ENCODE measurements at regions not wholly inside any gene's neighbourhood (a gene's known extent, or its start where the extent isn't known, plus 50 kb on each side); places are given as distances from the start of the nearest gene placed in this dataset.

DNA sequence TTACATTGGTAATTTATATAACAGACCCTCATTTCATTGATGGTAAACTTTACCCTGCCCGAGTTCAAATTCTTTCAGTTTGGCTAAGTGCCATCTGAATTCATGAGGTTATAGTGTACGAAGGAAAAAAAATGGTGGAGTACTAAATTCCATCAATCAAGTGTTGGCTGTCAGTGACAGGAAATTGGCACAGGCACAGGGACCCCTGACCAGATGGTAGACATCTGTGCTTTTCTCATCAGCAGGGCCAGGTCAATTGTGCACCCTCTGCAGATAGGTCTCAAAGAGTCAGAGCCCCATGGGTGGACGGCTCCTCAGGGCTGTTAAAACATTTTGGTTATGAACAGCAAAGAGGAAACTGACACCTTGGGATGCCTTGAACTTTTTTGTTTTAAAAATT, 439.2 kb downstream of the SETBP1 start:
- DNase-seq, result no peak

DNA sequence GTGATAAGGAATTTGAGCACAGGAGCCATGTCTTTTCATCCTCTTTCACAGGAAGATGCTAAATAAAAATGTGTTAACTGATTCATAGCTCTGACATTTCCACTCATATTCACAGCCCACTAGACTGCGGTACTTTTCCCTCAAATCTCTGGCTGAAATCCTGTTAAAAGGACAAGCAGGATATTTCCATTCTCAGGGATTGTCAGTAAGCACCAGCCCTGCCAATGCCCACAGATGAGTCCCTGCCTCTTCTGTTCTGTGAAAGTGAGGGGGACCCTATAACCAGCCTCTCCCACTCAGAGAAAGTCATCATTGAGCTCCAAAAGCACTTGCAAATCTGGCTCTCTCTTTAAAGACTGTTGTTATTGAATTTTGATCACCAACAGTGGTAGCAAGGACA, 440.5 kb downstream of the SETBP1 start:
- DNase-seq, result no peak

DNA sequence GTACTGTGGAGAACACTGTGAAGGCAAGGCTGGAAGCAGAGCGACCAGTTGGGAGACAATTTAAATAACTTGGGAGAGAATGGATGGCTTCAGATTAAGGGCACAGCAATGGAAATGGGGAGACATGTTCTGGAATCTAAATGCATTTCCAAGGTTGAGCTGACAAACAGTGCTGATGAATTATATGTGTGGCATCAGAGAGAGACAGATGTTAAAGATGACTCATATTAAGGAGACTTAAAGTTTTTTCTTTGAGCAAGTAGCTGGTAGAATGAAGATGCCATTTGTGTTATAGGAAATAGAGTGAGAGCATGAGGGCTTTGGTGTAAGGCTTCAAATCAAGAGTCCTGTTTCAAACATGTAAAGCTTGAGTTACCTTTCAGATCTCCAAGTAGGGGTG, 441.8 kb downstream of the SETBP1 start:
- no peak for DNase-seq

DNA sequence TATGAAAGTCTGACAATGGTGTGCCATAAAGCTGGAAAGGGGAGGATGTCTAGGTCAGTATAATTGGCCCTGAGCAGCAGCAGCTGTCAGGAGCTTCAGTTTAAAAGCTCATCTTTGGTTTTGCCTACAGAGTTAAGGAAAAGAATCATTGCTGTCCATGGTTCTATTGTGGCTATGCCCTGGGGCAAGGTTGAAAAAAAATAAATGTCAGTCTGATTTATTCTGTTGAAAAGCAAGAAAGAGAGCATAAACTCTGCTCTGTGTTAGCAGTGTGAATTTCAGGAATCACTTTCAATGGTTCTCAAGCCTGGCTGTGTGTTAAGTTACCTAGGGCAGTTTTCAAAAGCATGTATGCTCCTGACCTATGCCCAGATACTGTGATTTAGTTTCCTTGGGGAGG, 446.7 kb downstream of the SETBP1 start:
- DNase-seq, result no peak

DNA sequence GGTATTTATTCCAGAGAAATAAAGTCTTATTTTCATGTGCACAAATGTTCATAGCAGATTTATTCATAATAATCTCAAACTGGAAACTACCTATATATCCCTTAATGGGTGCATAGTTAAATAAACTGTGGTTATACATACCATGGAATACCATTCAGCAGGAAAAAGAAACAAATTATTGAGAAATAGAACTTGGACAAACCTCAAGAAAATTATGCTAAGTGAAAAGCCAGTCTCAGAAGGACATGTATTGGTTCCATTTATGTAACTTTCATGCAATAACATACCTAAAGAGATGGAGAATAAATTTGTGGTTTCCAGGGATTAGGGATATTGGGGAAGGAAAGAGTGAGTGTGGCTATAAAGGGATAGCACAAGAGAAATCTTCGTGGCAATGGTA, 452.6 kb downstream of the SETBP1 start:
- DNase-seq, result no peak

DNA sequence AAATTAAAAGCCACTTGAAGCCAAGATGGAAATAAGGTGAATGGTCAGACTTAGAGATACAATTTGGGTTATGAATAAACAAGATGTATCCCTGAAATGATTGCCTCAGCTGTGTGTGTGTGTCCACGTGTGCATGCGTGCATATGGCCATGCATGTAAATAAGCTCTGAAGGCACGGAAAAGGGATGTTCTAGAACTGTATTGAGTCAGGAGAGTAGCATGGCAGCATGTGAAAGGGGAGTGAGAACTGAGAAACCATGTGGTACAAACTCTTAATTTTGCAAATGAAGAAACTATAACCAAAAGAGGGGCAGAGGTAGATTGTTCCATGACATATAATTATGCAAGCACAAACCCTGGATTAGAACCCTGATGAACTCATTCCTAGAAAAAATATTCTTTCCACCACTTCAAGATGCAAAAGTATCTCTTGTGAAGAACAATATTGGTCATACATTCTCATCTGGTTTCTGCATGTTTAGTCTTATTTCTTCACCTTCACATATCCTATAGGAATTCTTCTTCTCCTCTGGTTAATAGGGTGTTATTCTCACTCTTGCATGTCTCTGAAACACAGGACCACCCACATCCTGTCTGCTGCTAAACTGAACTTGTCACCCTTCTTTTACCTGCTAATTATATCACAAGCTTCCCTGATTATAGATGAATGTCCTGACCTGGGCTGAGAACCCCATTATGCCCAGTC, 455.8 kb downstream of the SETBP1 start:
- DNase-seq, result no peak

DNA sequence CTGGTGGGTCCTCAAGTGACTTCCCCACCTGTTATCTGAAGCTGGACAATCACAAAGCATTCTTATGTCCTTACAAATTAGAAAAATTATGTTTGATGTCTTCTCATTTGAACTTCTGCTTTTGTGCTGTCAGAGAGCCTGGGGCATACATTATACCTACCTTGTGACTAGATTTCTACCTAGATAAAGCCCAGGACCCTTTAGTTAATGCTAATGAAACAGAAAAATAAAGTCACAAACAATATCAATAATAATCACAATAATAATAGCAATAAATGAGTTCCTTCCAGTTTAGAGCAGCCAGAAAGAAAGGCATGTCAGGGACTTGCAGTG, 456.4 kb downstream of the SETBP1 start:
- DNase-seq, result no peak

DNA sequence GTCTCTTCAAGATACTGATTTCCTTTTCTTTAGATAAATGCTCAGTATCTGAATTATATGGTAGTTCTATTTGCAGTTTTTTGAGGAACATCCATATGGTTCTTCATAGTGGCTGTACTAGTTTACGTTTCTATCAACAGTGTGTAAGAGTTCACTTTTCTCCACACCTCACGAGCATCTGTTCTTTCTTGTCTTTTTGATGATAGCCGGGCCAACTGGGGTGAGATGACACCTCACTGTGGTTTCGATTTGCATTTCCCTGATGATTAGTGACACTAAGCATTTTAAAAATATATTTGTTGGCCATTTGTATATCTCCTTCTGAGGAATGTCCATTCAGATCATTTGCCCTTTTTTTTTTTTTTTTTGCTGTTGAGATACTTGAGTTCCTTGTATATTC, 458.8 kb downstream of the SETBP1 start:
- no peak for DNase-seq

DNA sequence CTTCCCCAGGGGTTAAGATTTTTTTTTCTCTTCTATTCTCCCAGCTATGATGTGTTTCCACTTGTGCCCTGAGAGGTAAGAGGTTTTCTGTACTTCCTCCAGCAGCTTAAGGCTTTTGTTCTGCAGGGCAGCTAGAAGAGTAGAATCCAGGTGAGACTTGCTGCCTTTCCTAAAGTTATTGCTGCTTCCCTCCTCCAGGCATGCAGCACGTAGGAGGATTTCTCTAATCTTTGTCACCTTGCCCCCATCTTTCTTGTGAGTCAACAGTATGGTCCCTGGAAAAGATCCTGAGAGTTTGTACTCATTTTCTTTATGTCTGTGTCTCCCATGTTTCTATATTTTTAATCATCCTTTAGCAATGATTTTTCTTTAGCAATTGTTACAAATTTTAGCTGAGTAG, 462.2 kb downstream of the SETBP1 start:
- DNase-seq, result no peak

DNA sequence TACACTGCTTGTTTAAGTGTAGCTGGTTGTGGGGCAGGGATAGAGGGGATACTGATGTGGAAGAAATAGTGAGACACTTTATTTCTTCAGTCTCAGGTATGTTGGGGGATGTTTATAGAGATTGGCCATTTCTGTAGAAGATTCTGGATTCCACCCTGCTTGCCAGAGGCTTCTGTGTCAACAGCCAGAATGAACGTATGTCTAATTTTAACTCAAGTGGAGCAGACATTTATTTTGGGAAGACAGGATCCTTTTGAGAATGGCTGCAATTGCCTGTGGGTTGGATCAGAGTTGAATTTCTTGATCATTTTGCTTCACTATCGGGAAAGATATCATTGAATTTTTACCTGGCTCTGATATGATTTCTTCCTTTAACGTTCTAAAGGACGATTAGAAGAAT, 465.6 kb upstream of the SLC14A2 start:
- DNase-seq, result no peak

DNA sequence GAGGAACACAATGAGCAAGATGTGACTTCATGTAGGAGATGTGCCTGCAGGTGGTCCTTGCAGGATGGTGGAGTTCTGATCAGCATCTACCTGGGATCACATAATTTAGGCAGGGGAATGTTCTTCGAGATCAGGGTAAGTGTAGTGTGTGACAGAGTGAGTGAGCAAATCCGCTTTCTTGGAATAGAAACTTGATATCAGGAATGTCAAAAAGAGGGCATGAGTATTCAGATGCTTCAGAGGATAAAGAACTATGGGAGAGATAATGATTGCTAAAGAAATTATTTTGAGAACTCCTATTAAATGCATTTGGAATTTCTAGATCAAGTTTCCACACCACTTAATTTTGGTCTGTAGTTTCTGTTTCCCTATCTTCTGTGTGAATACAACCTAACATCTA, 463.6 kb upstream of the SLC14A2 start:
- no peak for DNase-seq

DNA sequence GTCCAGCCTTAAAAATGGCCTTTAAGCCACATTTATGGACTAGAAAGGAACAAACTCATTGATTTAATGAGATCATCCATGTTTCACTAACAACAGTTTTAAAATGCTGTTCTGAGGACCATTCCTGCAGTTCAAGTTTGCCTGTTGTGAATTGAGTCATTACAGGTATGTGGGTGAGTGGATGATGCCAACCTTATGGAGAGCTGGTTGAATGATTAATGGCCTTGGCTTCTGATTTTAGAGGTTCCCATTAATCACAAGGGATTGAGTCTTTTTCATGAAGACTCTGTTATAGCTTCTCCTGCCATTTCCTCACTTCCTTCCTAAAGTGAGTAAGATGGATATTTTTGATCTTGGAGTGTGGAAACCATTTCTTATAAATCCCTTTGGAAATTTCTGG, 459.8 kb upstream of the SLC14A2 start:
- no peak for DNase-seq

DNA sequence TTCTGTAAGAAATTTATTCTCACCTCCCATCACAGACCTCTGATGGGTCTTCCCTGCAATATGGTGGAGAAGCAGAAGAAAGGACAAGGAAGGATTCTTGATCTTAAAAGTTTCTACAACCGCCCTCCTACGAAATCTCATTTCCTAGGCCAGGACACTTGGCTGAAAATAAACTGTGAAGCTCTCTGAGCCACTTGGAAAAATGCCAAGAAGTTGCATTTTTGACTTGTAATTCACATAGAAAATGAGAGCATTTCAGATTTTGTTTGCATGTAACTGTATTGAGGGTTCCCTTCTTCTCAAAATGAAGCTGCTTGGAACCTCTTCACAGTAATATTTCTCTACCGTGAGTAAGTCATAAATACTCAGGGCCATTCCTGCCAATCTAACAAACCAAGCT, 458.3 kb upstream of the SLC14A2 start:
- peak; percentile 27 for DNase-seq

DNA sequence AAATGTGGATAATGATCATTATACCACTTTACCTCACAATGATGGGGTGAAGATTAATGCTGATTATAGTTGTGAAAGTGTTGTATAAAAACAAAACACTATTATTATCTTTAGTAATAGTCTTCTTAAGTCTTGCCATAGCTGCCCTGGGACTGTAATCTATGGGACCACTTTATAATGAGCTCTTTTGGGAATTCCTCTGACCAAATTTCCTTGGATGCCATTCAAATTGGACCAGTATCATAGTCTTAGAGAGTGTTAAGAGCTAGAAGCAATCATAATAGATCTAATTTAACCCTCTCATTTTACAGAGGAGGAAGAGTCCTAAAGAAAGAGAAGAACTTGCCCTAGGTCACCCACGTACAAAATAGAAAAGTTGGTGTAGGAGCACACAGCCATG, 457.7 kb upstream of the SLC14A2 start:
- no peak for DNase-seq

DNA sequence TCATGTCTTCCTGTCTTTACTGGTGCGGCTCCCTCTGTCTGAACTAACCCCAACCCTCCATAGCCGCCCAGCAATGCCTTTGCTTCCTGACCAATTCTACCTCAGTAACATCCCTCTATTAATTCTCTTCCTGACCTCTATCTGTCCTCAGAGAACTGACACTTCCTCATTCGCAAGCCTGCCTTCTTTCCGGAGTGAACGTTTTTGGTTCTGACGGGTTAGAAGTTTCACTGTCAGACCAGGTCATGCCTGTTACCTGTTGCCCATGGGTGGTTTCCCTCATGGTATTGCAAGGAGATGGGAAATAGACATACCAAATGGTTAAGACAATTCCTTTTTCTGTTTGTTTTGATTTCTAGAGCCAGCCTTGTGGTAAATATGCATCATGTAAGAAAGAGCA, 453.4 kb upstream of the SLC14A2 start:
- no peak for DNase-seq

DNA sequence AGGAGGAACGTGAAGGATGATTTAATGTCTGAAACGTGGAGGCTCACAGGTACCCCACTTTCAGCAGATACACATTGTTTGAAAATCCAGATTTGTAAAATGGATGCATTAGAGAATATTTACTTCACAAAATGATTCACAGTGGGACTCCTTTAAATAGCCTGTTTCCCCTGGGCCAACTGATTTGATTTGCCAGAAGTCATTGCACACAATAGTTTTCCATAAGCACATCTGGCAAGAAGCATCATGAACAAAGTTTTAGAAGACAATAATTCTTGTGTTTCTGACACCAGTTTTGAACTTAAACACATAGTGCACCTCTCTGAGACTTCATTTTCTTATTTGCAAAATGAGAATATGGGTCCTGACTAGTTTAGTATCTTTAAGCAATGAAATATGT, 451.4 kb upstream of the SLC14A2 start:
- peak; percentile 10 for DNase-seq

DNA sequence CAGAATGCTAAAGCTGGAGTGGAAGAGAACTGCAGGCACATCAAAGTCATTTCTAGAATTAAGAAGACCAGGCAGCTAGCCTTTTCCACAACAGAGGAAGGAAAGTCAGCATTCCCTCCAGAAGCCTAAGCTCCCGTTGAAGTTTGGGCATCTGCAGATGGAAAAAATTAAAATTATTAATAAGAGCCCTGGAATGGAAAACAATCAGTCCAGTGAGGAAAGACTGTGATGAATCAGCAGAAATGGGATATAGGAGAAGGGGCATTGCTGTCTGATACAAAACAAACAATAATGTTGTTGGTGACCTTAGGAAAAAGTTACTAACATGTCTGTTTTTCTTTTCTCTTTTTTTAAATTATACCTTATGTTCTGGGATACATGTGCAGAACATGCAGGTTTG, 450.7 kb upstream of the SLC14A2 start:
- peak; percentile 7 for DNase-seq

DNA sequence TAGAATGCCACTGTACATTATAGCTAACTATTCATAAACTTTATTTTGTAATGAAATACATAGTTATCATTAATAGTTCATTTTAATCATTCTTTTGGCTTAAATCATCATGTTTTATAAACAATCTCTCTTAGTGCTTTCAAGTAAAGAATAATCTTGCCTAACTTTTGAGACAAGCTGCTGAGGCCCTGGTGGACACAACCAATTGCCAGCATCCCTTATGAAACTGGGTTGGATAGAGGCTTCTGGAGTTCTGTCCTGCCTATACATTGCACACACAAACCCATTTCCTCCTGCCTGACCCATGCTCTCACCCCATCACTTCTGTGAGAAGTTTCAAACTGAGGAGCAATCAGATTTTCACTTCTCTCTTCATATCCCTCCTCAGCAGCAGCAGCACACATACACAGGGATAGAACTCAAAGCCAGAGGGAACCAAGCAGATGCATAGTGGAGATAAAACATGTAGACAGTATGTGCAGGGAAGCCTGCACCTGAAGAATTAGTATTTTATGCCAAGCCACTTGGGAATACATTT, 450.0 kb upstream of the SLC14A2 start:
- no peak for DNase-seq

DNA sequence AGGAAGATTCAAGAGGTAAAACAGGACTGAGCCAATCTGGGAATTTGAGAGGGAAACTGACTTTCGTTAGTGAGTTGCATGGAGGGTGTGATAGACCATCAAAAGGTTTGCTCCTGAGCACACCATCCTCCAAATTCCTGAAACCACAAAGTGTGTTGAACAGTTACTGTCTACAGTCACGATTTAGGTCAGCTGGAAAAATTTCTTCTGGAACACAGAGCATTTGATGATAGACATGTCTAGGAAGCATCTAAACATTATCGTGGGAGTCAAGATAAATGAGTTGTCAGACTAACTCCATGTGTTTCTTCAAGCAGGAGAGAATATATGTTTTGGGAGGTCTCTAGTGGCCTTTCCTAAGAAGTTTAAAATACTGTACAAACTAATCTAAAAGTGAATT, 449.4 kb upstream of the SLC14A2 start:
- DNase-seq, result no peak

DNA sequence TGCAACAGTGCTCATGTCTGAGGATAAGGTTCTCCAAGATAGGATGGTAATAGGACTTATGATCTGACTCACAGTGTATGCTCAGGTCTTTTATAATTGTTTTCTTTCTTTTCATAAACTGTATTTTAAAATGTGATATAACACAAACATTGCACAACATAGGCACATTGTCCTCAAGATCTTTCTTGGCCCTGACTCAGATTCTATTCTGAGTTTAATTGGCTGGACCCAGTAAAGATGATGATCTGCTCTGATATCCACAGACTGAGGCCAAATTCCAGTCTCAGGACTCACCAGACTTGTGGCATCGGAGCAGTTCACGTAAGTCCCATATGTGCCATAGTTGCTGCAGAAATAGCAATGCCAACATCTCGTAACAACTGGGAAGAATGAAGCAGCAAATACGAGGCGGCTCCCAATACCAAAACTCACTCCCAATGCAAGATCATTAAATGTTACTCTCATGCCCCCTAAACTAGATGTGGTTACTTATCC, 448.9 kb upstream of the SLC14A2 start:
- DNase-seq, result no peak

DNA sequence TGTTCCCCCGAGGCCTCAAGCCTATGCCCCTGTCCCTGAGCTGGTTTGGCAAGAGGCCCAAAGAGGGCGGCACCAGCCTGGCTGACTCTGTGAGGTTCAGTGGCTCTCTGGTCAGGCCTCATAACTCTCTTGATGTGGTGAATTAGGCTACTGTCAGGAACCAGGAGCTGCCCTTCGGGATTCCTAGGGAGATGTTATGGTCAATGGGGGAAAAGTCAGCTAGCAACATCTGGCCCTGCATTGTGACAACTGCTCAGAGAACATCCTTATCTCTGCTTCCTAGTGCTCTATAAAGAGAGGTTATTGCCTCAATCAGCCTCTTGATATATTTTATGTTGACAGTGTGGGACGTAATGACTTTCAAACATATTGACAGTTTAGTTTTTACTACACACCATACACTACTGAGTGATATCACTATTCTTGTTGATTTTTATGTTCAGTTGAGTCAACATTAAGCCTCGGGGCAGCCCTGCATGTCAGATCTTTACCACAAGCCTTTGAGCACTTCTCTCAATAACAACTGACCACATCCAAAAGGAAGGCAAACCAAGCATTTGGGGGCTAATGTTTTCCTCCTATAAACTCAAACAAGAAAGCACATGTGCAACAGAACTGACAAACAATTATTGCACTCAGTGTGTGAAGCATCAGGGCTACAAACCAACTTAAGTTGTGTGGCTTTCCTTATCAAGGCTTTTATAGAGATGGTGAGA, 448.3 kb upstream of the SLC14A2 start:
- no peak for DNase-seq

DNA sequence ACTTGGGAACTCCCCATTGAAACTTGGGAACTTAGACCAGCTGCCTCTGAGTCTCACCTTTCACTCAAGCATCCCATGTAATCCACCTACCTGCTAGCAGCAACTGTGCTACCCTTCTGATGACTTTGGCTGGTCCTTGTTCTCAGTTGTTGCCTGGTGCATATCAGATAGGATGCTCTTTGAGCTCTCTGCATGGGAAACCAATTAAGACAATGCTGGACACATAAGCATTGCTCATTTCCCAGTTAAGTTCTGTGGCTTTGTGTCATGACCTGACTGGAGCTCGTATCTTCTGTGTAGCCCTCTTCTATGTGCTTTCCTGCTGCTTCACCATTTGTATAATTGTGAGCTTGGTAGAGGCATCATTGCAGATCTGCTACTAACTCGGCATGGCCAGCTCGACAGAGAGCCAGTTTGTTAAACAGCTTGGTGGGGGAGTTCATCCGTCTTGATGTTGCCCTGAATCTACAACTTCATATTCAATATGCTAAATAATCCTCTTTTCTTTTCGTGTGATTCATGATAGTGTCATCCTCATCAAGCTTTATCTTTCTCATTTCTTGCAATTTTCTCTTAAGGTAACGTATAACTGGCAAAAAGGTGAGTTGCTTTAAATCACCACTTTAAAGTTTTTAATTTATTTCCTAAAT, 447.5 kb upstream of the SLC14A2 start:
- DNase-seq, result no peak
